Stimulated activated CD4-positive, alpha-beta T cell treated with anti-CD3 and anti-CD28 coated beads, Interleukin-1b, Interleukin-23, amount 100 ng/mL, for 1 hour (primary cell): ENCODE measurements at regions not wholly inside any gene's neighbourhood (a gene's known extent, or its start where the extent isn't known, plus 50 kb on each side); places are given as distances from the start of the nearest gene placed in this dataset.

Experiments
- DNase-seq, 2 donors: peaks; one replicate each; pipeline ENCODE4 v3.0.0-alpha.2; 2020; ENCODE audit warnings: low read depth in 2 of 2

DNA sequence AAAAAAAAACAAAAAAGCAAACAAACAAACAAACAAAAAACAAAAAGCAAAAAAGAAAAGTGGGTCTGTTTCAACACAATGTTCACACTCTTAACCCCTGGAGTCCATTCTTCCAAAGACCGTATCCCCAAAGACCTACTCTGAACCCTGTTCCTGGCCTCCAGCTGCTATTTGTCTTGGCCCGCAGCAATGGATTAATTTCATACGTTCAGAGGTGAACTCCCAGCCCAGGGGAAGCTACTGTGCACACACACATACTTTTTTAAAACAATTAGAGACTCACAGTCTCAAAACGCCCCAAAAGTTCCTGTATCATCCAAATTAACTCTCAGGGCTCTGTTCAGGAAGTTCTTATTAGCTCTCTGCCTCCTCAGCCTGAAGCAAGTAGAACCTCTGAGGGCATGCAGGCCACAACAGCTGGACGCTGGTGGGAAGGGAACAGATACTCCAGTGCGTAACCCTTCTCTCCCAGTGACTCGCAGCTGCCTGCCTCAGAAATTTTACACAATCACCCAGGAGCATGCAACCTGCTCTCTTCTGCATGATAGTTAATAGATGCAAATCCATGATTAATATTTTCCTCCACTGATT is 395.4 kb downstream of the RRAGC start:
- DNase-seq, result no peak

DNA sequence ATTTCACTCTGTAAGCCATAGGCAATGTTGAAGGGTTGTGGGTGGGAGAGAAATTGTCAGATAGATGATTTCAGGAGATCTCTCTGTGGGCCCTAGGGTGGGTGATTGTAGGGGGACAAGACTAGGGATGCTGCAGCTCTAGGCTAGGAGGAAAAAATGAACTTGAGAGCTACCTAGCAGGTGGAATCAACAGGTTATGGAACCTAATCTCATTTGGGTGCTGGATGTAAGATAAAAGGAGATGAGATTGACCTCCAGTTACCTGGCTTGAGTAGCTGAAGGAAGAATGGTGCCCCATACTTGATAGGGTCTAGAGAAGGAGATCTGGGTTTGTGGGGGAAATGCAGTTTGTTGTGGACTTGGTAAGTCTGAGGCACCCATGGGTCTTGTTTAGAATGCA is 396.5 kb downstream of the RRAGC start:
- no peak for DNase-seq

DNA sequence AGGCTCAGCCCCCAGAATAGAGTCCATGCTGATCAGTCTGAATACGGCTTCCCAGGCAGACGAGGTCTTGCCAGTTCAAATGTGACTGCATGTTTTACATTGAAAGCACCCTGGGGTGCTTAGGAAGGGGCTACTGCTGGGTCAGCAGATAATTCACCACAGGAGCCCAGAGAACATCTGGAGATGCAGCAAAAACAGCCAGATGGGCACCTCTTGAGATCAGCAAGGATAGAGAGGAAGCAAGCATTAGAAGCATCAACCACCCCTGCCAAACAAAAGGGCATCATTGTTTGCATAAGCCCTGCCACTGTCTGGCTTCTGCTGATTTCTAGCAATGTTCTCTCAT is 403.1 kb downstream of the RRAGC start:
- no peak for DNase-seq

DNA sequence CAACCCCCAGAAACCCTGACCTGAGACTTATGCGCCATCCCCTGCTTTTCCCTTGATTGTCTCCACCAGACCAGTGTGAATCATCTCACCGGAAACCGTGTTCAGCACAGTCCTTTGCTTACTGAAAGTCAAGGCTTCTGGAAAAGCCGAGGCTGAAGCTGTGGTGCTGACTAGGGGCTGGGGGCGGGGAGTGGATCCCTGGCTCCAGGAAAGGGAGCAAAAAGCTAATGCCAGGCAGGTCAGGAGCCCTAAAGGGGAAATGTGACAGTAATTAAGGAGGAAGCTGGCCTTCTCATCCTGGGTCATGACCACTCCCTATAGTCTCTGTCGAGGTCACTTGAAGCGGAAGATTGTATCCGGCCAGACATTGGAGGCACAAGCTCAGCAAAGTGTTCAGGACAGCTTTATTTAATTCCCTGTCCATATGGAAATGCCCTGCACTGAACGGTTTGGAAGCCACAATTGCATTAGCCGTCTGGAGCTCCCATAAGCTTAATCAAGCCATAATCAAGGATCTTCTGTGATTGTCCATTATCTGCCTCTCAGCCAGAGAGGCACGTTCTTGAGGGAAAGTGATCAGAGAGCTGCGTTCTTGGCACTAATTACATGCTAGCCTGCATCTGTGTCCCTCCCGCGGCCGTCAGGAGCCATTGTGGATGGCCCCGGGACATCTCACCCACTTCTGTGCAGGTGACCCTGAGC is 403.6 kb downstream of the RRAGC start:
- no peak for DNase-seq

DNA sequence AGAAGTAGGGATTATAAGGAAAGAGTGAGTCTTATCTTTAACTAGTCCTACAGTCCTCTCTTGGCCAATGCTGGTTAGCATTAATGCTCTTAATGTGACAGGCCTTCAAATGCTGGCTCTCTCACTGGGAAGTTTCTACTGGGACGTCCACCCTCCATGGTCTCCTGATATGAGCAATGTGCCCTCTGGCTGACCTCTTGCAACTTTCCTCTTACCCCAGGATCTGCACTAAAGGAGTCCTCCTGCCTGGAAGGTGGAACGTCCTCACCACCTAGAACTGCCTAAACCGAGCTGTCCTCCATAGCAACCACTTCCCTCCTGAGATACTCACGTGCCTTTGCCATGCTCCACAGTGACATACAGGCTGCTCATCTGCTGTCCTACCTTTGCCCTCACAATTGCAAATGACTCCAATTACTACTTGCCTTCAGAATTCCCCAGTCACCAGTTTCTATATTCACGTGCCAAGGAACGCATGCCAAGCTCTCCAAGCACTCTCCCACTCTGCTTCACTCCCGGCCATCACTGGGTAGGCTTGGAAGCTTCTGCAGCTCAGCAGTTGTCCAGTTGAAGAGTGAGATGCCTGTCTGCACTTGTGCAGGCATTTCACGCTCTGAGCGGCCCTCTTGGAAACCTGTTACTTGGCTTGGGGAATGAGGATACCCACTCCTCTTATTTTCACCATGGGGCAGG is 404.7 kb downstream of the RRAGC start:
- DNase-seq, result no peak

DNA sequence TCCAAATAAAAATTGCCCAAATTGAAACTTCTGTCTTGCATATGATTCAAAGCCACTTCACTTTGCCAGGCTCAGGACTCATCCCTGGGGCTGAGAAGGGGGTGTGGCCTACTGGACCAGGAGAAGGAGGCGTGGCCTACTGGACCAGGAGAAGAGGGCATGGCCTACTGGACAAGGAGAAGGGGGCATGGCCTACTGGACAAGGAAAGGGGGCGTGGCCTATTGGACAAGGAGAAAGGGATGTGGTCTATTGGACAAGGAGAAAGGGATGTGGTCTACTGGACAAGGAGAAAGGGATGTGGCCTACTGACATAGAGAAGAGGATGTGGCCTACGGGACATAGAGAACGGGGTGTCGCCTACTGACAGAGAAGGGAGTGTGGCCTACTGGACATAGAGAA is 405.3 kb downstream of the RRAGC start:
- DNase-seq, result no peak

DNA sequence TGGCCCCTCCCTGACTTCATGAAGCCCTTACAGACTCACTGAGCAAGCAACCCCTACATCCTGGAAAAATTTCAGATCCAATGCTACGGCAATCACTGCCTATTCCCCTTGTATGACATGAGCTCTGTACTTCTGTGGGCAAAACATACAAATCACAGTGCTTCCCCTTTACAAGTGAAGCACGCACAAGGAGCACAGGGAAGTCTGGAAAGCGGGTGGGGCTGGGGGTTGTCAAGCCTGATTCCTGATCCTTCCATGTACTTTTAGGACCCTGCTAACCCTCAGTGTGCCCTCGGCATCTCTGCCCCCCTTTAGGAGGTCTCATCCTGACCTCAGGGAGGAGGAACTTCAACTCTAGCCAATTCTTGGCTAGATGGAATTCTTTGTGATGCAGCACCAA is 405.7 kb upstream of the POU3F1 start:
- DNase-seq, result no peak

DNA sequence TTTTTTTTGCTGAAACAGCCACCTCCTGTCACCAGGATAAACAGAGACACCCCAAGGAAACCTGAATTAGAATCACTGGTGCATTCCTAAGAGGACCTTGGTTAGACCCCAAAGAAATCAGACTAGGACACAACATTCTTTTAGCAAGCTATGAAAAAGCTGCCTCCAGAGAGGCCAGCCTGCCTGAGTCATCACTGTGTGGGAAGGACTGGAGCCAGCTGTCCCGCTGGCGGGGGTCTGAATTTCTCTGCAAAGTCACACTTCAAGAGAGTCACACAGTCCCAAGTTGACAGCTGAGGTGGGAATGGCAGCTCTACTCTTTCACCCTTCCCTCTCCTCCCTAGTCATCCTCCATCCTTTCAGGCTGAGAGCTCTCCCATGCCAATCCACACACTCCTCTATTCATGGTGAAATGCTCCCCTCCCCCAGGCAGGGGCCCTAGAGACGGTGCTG is 405.0 kb upstream of the POU3F1 start:
- DNase-seq, result no peak

DNA sequence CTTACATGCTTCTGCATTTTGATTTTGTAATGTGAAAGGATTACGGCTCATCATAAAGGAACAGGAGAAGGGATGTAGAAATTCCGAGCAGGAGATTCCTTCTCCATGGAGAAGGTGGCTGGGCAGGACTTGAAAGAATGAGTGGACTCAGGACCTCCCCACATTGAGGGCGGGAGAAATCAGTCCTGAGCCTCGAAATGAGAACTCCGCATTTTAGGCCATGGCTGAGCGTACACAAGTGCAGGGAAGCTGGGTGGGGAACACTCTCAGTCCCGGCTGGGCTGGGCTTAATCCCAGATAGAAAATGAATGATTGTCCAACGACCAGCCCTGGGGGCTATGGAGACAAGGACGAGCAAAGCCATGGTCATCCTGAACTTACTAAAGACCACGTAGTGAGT is 402.3 kb upstream of the POU3F1 start:
- DNase-seq, result no peak

DNA sequence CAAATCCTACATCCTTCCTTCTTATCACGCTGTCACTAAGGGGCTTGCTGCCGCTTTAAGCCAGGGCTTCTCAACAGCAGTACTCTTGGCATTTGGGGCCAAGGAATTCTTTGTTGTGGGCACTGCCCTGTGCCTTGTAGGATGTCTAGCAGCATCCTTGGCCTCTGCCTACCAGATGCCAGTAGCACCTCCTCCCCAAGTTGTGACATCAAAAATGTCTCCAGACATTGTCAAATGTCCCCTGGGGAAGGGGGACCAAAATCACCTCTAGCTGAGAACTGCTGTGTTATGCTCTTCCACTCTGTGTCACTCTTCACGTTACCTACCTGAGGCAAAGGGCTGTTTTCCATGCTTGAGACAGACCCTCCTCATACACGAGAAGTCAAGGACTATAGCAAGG is 400.3 kb upstream of the POU3F1 start:
- no peak for DNase-seq

DNA sequence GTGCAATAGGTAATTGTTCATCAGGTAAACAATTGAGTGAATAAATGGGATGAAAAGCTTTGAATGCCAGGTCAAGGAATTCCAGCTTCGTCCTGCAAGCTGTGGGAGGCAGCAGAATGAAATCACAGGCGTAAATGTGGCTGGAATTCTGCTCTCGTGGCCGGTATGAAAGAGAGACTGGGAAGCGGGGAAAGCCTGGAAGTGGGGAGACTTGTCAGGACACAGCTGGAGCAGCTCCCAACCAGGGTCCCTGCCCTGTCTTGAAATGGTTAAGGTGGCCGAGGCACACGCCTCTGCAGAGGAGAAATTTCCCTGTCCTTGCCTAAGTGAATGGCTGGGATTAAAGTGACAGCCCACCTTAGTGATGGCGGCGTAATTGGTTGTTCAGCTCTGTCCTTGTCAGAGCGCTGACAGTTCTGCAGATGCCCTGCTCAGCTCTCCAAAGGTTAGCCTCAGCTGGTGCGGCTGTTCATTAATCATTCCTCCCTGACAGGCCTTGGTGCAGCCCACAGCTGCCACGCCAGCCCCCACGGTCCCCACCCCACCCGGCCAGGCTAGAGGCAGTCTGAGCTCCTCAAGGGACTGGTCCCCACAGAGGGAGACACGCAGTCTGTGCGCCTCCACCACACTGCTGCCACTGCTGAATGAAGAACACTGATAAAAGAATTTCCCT is 398.3 kb upstream of the POU3F1 start:
- DNase-seq, result no peak

DNA sequence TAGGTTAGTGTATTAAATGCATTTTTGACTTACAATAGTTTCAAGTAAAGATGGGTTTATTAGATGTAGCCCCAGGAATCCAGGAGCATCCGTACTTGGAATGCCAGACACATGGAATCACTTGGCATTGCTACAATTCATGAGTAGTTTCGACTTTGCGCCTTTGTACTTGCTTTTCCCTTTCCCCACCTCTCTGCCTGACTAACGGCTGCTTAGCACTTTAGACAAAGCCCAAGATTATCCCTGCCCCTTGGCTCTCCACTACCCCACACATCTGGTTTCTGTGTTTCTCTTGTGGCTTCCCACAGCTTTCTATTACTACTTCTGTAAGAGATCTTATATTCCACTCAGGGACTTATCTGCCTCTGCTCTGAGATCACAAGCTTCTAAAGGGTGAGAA is 397.7 kb upstream of the POU3F1 start:
- no peak for DNase-seq

DNA sequence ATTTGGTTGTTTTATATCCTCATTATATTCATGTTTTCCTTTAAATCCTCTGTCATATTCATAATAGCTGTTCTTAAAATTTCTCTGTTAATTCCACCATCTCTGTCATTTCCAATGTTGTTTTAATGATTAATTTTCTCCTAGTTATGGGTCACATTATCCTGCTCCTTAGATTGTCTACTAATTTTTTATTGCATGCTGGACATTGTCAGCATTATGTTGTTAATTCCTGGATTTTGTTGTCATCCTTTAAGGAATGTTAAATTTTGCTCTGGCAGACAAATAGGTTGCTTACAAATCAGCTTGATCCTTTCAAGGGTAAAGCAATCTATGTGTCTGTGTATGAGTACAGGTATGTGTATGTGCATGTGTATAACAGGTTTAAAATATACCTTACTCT is 393.8 kb upstream of the POU3F1 start:
- no peak for DNase-seq

DNA sequence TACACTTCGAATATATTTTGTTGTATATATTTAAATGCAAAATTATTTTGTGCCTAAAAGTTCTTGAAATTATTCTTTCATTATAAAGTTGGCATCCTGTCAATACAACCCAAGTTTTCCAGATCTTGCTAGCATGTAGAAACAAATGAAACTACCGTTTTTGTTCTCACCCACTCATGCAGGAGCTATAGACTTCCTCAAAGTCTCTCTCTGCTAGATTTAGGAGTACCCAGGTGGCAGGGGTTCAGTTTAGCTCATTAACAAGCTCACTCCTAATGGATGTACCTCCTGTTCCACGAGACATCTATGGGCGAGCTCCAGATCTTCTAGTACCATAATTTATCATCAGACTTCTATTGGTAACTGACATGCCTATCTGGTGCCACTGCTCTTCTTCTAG is 390.2 kb upstream of the POU3F1 start:
- DNase-seq, result no peak

DNA sequence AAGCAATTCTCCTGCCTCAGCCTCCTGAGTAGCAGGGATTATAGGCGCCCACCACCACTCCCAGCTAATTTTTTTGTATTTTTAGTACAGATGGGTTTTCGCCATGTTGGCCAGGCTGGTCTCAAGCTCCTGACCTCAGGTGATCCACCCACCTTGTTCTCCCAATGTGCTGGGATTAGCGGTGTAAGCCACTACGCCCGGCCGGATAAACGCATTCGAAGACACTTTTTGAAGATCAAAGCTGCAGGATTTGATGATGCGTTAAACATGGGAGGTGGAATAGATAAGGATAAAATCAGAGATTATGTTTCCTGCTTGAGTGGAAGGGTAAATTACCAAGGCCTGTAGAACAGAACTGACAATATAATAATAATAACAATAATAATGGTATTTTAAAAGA is 389.4 kb upstream of the POU3F1 start:
- no peak for DNase-seq

DNA sequence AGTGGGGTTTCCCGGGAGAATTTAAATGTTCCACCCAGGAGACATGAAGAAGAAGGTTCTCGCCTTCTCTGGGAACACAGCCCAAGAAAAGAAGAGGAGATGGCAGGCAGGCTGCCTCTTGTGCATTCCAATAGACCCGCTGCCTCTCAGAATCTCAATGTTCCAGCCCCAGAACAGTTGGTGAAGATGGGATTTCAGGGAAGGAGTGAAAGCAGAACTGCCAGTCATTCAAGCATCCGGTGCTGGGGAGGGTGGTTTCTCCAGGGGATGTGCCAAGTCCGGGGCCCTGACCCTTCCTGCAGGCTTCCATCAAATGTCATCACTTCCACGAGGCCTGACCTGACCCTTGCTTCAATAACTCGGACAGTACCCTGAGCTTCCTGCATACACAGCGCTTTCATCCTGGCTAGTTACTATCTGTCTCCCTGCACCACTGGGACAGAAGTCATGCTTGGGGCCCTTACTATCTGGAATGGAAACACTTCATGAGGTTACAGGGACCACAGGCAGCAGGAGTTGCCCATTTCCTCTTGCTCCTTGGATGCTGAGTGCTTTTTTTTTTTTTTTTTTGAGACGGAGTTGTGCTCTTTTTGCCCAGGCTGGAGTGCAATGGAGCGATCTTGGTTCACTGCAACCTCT is 386.6 kb upstream of the POU3F1 start:
- no peak for DNase-seq

DNA sequence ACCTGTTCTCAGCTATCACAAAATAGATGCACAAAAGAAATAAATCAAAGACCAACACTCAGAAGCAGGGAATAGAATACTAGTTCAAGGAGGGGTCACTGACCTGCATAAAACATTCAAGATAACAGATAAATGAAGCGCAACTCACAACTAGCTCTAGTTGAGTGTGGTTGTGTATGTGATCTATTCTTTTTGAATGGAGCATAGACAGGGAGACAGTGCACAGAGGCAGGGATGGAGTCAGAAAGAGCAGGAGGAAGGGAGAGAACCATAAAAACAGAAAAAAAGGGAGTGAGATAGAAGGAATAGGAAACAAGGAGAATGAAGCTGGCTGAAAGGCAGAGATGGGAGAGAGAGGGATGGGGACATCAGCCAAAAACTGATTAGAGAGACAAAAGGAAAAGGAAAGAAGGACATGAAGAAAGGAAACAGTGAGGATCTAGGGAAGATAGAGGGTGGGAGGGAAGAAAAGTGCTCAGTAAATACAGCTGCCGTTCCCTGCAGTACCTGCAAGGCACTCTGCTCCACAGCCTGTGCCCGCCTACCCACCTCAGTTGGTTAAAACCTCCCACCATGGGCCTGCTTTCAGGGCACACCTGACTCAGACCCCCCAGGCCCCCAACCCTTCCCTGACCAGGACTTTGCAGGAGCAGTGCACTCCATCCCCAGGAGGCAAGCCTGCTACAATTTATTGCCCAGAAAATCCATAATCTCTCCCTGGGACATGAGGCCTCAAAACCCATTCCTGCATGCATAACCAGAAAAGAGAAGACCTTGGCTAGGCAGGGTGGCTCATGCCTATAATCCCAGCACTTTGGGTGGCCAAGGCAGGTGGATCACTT is 385.2 kb upstream of the POU3F1 start:
- DNase-seq, result no peak

DNA sequence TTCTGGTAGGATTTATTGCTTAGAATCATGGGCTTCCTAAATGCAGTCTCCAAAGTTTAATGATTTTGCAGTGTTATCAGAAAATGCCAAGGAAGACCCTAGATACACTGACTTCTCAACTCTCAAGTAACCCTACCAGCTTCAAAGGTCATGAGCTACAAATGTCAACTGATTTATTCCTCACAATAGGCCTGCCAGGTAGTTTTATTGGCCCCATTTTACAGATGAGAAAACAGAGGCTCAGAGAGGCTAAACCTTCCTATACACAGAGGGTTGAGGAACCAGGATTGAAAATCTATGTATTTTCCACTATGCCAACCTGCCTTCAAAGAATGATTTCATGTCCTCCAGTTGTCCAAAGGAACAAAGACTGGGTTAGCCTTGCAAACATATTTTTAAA is 384.4 kb upstream of the POU3F1 start:
- DNase-seq, result no peak

DNA sequence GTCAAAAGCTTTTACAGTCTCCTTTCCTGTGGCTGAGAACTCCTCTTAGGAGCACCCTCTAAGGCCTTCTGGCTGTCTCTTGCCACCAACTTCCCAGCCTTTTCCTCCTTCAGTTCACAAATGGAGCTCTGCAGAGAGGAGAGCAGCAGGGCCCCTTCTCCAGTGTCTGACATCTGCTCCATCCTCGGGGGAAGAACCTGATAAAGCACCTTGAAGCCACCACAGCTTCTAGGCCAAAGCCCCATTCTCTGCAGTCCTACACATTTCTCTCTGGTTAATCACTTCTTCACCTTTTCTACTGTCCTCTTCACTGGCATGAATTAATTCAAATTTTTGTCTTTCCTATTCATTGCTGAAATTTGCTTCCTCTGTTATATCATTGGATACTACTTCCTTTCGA is 378.1 kb upstream of the POU3F1 start:
- DNase-seq, result no peak

DNA sequence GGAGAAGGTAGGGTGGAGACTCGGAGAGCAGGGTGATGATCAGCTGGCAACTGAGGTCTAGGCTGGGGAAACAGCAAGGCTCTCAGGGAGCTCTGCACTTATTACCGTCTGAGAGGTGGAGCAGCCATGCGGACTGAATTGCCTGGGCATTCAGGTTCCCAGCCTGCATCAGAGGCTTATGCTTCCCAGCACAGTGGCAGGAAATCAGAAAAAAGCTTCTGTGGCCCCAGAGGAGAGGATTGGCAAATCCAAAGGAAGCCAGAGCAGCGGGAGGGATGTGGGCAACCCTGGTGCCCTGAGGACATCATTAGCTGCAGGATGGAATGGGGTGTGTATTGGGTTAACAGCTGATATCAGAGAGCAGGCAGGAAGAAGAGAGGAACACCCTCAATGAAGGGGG is 374.1 kb upstream of the POU3F1 start:
- DNase-seq, result no peak

DNA sequence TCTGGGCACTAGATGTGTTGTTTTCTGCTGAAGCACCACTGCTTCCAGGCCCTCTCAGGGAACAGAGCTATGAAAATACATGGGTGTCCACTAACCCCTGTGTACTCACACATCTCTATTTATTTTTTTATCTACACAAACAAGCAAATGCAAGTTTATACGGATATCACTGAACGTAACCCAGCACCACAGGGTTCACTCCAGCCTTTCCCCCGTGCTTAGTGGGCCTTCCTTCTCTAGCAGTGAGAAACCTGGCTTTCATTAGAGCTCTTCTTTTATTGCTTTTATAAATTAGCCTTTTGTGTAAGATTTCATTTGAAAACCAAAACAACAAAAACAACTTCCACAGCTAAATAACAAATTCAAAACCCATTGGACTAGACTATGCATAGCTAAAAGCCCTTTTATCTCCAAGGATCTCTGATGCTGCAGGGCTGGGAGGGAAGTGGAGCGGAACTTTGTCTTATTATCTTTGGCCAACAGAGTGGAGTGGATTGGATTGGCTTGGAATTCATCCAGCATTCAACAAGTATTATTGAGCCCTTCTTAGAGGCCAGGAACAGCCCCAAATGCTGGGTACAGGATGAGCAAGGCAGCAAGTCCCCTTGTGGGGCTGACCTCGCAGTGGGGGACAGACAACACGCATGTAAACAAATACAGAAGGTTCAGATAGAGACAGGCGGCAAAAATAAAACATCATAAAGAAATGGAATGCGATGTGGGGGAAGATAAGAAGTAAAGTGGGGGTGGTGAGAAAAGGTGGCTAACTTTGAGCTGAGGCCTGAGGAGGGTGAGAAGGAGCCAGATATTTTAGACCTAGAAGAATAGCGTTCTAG is 371.8 kb upstream of the POU3F1 start:
- no peak for DNase-seq
